ENCODE measurements at regions not wholly inside any gene's neighbourhood (a gene's known extent, or its start where the extent isn't known, plus 50 kb on each side); places are given as distances from the start of the nearest gene placed in this dataset.

- intact Hi-C loops (cut with micrococcal nuclease): no loop called here
Observed at GRCh38 chr21:27805696-27806095, 838.8 kb upstream of the ADAMTS5 start.

GRCh38 chr21:27804515-27804914 is 837.6 kb upstream of the ADAMTS5 start:
- POLR2A ChIA-PET: no interaction called here
- no peaks in the 10 kb centered on the region for H3K4me1 ChIP-seq (ENCODE audit: control insufficient read depth in 2 of 2, insufficient read depth in 2 of 2, low read length in 2 of 2)
- Mint-ChIP-seq H3K4me1 (peaks cover 0 to 3% (median 0%) of the 10 kb centered on the region in 7 donors), H3K36me3 (no peaks in the 10 kb centered on the region), H3K27me3 (peaks cover 0 to 4% (median 0%) of the 10 kb centered on the region in 5 donors), H3K4me3 (no peak overlapping the region), H3K9me3 (peaks cover 0 to 4% (median 0%) of the 10 kb centered on the region in 11 donors), H3K27ac (no peak overlapping the region)
- ATAC-seq (no peak), DNase-seq (no peak)
- no peak overlapping the region for H3K27ac ChIP-seq (ENCODE audit: low read depth, low read length)
- no peaks in the 10 kb centered on the region for H3K36me3 ChIP-seq (ENCODE audit: control insufficient read depth in 2 of 3, insufficient read depth in 3 of 3, low read length in 3 of 3)
- CTCF ChIA-PET: no interaction called here
- H3K4me3 ChIP-seq (ENCODE audit: low read length): no peak overlapping the region
- H3K9me3 ChIP-seq (ENCODE audit: control insufficient read depth in 2 of 3, low read length in 3 of 3): no peaks in the 10 kb centered on the region
- intact Hi-C loops (cut with micrococcal nuclease): no loop called here
- H3K27me3 ChIP-seq (ENCODE audit: control insufficient read depth in 2 of 2, insufficient read depth in 2 of 2, low read length in 2 of 2): no peaks in the 10 kb centered on the region

More at GRCh38 chr21:27805696-27806095, 838.8 kb upstream of the ADAMTS5 start:
- H3K9me3 ChIP-seq (ENCODE audit: control insufficient read depth in 2 of 3, low read length in 3 of 3): no peaks in the 10 kb centered on the region
- no peaks in the 10 kb centered on the region for H3K4me1 ChIP-seq (ENCODE audit: control insufficient read depth in 2 of 2, insufficient read depth in 2 of 2, low read length in 2 of 2)
- ChIA-PET CTCF (no interaction called here), POLR2A (no interaction called here)
- H3K27me3 ChIP-seq (ENCODE audit: control insufficient read depth in 2 of 2, insufficient read depth in 2 of 2, low read length in 2 of 2): no peaks in the 10 kb centered on the region
- Mint-ChIP-seq H3K36me3 (no peaks in the 10 kb centered on the region), H3K4me3 (no peak overlapping the region), H3K27ac (no peak overlapping the region), H3K27me3 (no peaks in the 10 kb centered on the region), H3K4me1 (peaks cover 0 to 3% (median 0%) of the 10 kb centered on the region in 7 donors), H3K9me3 (peaks cover 0 to 4% (median 0%) of the 10 kb centered on the region in 11 donors)
- no peak overlapping the region for H3K27ac ChIP-seq (ENCODE audit: low read depth, low read length)
- H3K4me3 ChIP-seq (ENCODE audit: low read length): no peak overlapping the region
- no peak for DNase-seq
- H3K36me3 ChIP-seq (ENCODE audit: control insufficient read depth in 2 of 3, insufficient read depth in 3 of 3, low read length in 3 of 3): no peaks in the 10 kb centered on the region
- ATAC-seq: no peak

GRCh38 chr21:27803571-27803970 is 836.7 kb upstream of the ADAMTS5 start:
- H3K27ac Mint-ChIP-seq: no peak overlapping the region
- ChIA-PET POLR2A (no interaction called here), CTCF (no interaction called here)
- peaks cover 0 to 3% (median 0%) of the 10 kb centered on the region in 7 donors for H3K4me1 Mint-ChIP-seq
- peaks cover 0 to 4% (median 0%) of the 10 kb centered on the region in 5 donors for H3K27me3 Mint-ChIP-seq
- intact Hi-C loops (cut with micrococcal nuclease): no loop called here
- Histone ChIP-seq H3K9me3 (ENCODE audit: control insufficient read depth in 2 of 3, low read length in 3 of 3) (no peaks in the 10 kb centered on the region), H3K4me3 (ENCODE audit: low read length) (no peak overlapping the region), H3K4me1 (ENCODE audit: control insufficient read depth in 2 of 2, insufficient read depth in 2 of 2, low read length in 2 of 2) (no peaks in the 10 kb centered on the region), H3K27me3 (ENCODE audit: control insufficient read depth in 2 of 2, insufficient read depth in 2 of 2, low read length in 2 of 2) (no peaks in the 10 kb centered on the region), H3K27ac (ENCODE audit: low read depth, low read length) (no peak overlapping the region), H3K36me3 (ENCODE audit: control insufficient read depth in 2 of 3, insufficient read depth in 3 of 3, low read length in 3 of 3) (no peaks in the 10 kb centered on the region)
- peaks cover 0 to 2% (median 0%) of the 10 kb centered on the region in 11 donors for H3K9me3 Mint-ChIP-seq
- ATAC-seq (no peak), DNase-seq (no peak)
- H3K4me3 Mint-ChIP-seq: no peak overlapping the region
- H3K36me3 Mint-ChIP-seq: no peaks in the 10 kb centered on the region

GRCh38 chr21:27802816-27803475 is 836.1 kb upstream of the ADAMTS5 start:
- H3K4me1 Mint-ChIP-seq: peaks cover 0 to 3% (median 0%) of the 10 kb centered on the region in 7 donors
- CTCF ChIA-PET: no interaction called here
- no peaks in the 10 kb centered on the region for H3K4me1 ChIP-seq (ENCODE audit: control insufficient read depth in 2 of 2, insufficient read depth in 2 of 2, low read length in 2 of 2)
- intact Hi-C loops (cut with micrococcal nuclease): no loop called here
- H3K9me3 Mint-ChIP-seq: peaks cover 0 to 2% (median 0%) of the 10 kb centered on the region in 11 donors
- H3K4me3 Mint-ChIP-seq: peak overlapping the region in 1 of 10 donors; percentile 30
- H3K27ac Mint-ChIP-seq: no peak overlapping the region
- H3K36me3 ChIP-seq (ENCODE audit: control insufficient read depth in 2 of 3, insufficient read depth in 3 of 3, low read length in 3 of 3): no peaks in the 10 kb centered on the region
- H3K36me3 Mint-ChIP-seq: no peaks in the 10 kb centered on the region
- ATAC-seq (no peak), DNase-seq (peak in 1 of 9 donors; percentile 2)
- no peak overlapping the region for H3K4me3 ChIP-seq (ENCODE audit: low read length)
- H3K27ac ChIP-seq (ENCODE audit: low read depth, low read length): no peak overlapping the region
- no peaks in the 10 kb centered on the region for H3K27me3 ChIP-seq (ENCODE audit: control insufficient read depth in 2 of 2, insufficient read depth in 2 of 2, low read length in 2 of 2)
- peaks cover 0 to 4% (median 0%) of the 10 kb centered on the region in 5 donors for H3K27me3 Mint-ChIP-seq
- H3K9me3 ChIP-seq (ENCODE audit: control insufficient read depth in 2 of 3, low read length in 3 of 3): no peaks in the 10 kb centered on the region
- POLR2A ChIA-PET: no interaction called here

- no peaks in the 10 kb centered on the region for H3K4me1 ChIP-seq (ENCODE audit: control insufficient read depth in 2 of 2, insufficient read depth in 2 of 2, low read length in 2 of 2)
- peaks cover 0 to 6% (median 0%) of the 10 kb centered on the region in 11 donors for H3K9me3 Mint-ChIP-seq
- H3K36me3 ChIP-seq (ENCODE audit: control insufficient read depth in 2 of 3, insufficient read depth in 3 of 3, low read length in 3 of 3): no peaks in the 10 kb centered on the region
- intact Hi-C loops (cut with micrococcal nuclease): no loop called here
- H3K27me3 ChIP-seq (ENCODE audit: control insufficient read depth in 2 of 2, insufficient read depth in 2 of 2, low read length in 2 of 2): no peaks in the 10 kb centered on the region
- ChIA-PET POLR2A (no interaction called here), CTCF (no interaction called here)
- H3K9me3 ChIP-seq (ENCODE audit: control insufficient read depth in 2 of 3, low read length in 3 of 3): no peaks in the 10 kb centered on the region
- H3K4me1 Mint-ChIP-seq: peaks cover 0 to 3% (median 0%) of the 10 kb centered on the region in 7 donors
- no peaks in the 10 kb centered on the region for H3K36me3 Mint-ChIP-seq
- ATAC-seq (no peak), DNase-seq (no peak)
- no peak overlapping the region for H3K4me3 Mint-ChIP-seq
- H3K27ac Mint-ChIP-seq: no peak overlapping the region
- H3K27ac ChIP-seq (ENCODE audit: low read depth, low read length): no peak overlapping the region
- H3K4me3 ChIP-seq (ENCODE audit: low read length): no peak overlapping the region
- peaks cover 0 to 4% (median 0%) of the 10 kb centered on the region in 5 donors for H3K27me3 Mint-ChIP-seq
Observed at GRCh38 chr21:27799861-27800260, 833.0 kb upstream of the ADAMTS5 start.

- Histone ChIP-seq H3K27me3 (ENCODE audit: control insufficient read depth in 2 of 2, insufficient read depth in 2 of 2, low read length in 2 of 2) (no peaks in the 10 kb centered on the region), H3K4me3 (ENCODE audit: low read length) (no peak overlapping the region), H3K9me3 (ENCODE audit: control insufficient read depth in 2 of 3, low read length in 3 of 3) (no peaks in the 10 kb centered on the region), H3K36me3 (ENCODE audit: control insufficient read depth in 2 of 3, insufficient read depth in 3 of 3, low read length in 3 of 3) (no peaks in the 10 kb centered on the region), H3K4me1 (ENCODE audit: control insufficient read depth in 2 of 2, insufficient read depth in 2 of 2, low read length in 2 of 2) (no peaks in the 10 kb centered on the region), H3K27ac (ENCODE audit: low read depth, low read length) (no peak overlapping the region)
- CTCF ChIA-PET: no interaction called here
- Mint-ChIP-seq H3K27me3 (peaks cover 0 to 4% (median 0%) of the 10 kb centered on the region in 5 donors), H3K9me3 (peaks cover 0 to 6% (median 0%) of the 10 kb centered on the region in 11 donors), H3K4me3 (no peak overlapping the region), H3K4me1 (no peaks in the 10 kb centered on the region), H3K36me3 (no peaks in the 10 kb centered on the region), H3K27ac (no peak overlapping the region)
- DNase-seq (no peak), ATAC-seq (no peak)
- intact Hi-C loops (cut with micrococcal nuclease): no loop called here
- POLR2A ChIA-PET: no interaction called here
Observed at GRCh38 chr21:27796106-27796505, 829.2 kb upstream of the ADAMTS5 start.

GRCh38 chr21:27795418-27795817 is 828.5 kb upstream of the ADAMTS5 start:
- Histone ChIP-seq H3K36me3 (ENCODE audit: control insufficient read depth in 2 of 3, insufficient read depth in 3 of 3, low read length in 3 of 3) (no peaks in the 10 kb centered on the region), H3K9me3 (ENCODE audit: control insufficient read depth in 2 of 3, low read length in 3 of 3) (no peaks in the 10 kb centered on the region), H3K4me3 (ENCODE audit: low read length) (no peak overlapping the region), H3K27me3 (ENCODE audit: control insufficient read depth in 2 of 2, insufficient read depth in 2 of 2, low read length in 2 of 2) (no peaks in the 10 kb centered on the region), H3K4me1 (ENCODE audit: control insufficient read depth in 2 of 2, insufficient read depth in 2 of 2, low read length in 2 of 2) (no peaks in the 10 kb centered on the region), H3K27ac (ENCODE audit: low read depth, low read length) (no peak overlapping the region)
- DNase-seq (no peak), ATAC-seq (no peak)
- no peak overlapping the region for H3K4me3 Mint-ChIP-seq
- H3K9me3 Mint-ChIP-seq: peaks cover 0 to 6% (median 0%) of the 10 kb centered on the region in 11 donors
- ChIA-PET CTCF (interaction anchor here (0.6 kb wide), 1 partner anchor 22 kb away, joined by 3 read pairs; no protein-coding TSS in a partner anchor), POLR2A (no interaction called here)
- intact Hi-C loops (cut with micrococcal nuclease): no loop called here
- no peak overlapping the region for H3K27ac Mint-ChIP-seq
- H3K27me3 Mint-ChIP-seq: peaks cover 0 to 4% (median 0%) of the 10 kb centered on the region in 5 donors
- H3K36me3 Mint-ChIP-seq: no peaks in the 10 kb centered on the region
- no peaks in the 10 kb centered on the region for H3K4me1 Mint-ChIP-seq
